ENCODE measurements at regions not wholly inside any gene's neighbourhood (a gene's known extent, or its start where the extent isn't known, plus 50 kb on each side); places are given as distances from the start of the nearest gene placed in this dataset.

GRCh38 chr6:19524366-19525186, 312.6 kb upstream of the ID4 start:
- H3K36me3 ChIP-seq (ENCODE audit: insufficient read depth), result no peaks in the 10 kb centered on the region
- no peak for DNase-seq (ENCODE audit: extremely low spot score)
- WGBS, result 45% methylated on average over 2 of the region's 2 CpGs
- no peak overlapping the region for H3K4me3 ChIP-seq (ENCODE audit: low read depth, low read length)
- H3K27ac ChIP-seq (ENCODE audit: low read depth), result no peak overlapping the region
- H3K4me1 ChIP-seq (ENCODE audit: insufficient read depth), result no peaks in the 10 kb centered on the region

GRCh38 chr6:19525673-19526072, 311.5 kb upstream of the ID4 start:
- no peaks in the 10 kb centered on the region for H3K36me3 ChIP-seq (ENCODE audit: insufficient read depth)
- no peaks in the 10 kb centered on the region for H3K4me1 ChIP-seq (ENCODE audit: insufficient read depth)
- no peak overlapping the region for H3K27ac ChIP-seq (ENCODE audit: low read depth)
- H3K4me3 ChIP-seq (ENCODE audit: low read depth, low read length), result no peak overlapping the region
- no peak for DNase-seq (ENCODE audit: extremely low spot score)
- WGBS, result 22% methylated on average over 3 of the region's 3 CpGs

GRCh38 chr6:19530188-19530587, 307.0 kb upstream of the ID4 start:
- DNase-seq (ENCODE audit: extremely low spot score), result no peak
- H3K36me3 ChIP-seq (ENCODE audit: insufficient read depth), result no peaks in the 10 kb centered on the region
- no peaks in the 10 kb centered on the region for H3K4me1 ChIP-seq (ENCODE audit: insufficient read depth)
- no peak overlapping the region for H3K4me3 ChIP-seq (ENCODE audit: low read depth, low read length)
- WGBS, result 96% methylated on average over 1 of the region's 1 CpG
- H3K27ac ChIP-seq (ENCODE audit: low read depth), result no peak overlapping the region

GRCh38 chr6:19535351-19535750, 301.8 kb upstream of the ID4 start:
- no peaks in the 10 kb centered on the region for H3K4me1 ChIP-seq (ENCODE audit: insufficient read depth)
- WGBS, result 51% methylated on average over 2 of the region's 2 CpGs
- no peak for DNase-seq (ENCODE audit: extremely low spot score)
- no peaks in the 10 kb centered on the region for H3K36me3 ChIP-seq (ENCODE audit: insufficient read depth)
- H3K27ac ChIP-seq (ENCODE audit: low read depth), result no peak overlapping the region
- H3K4me3 ChIP-seq (ENCODE audit: low read depth, low read length), result no peak overlapping the region

GRCh38 chr6:19536838-19537237, 300.3 kb upstream of the ID4 start:
- no peaks in the 10 kb centered on the region for H3K4me1 ChIP-seq (ENCODE audit: insufficient read depth)
- no peak for DNase-seq (ENCODE audit: extremely low spot score)
- H3K4me3 ChIP-seq (ENCODE audit: low read depth, low read length), result no peak overlapping the region
- H3K27ac ChIP-seq (ENCODE audit: low read depth), result no peak overlapping the region
- no peaks in the 10 kb centered on the region for H3K36me3 ChIP-seq (ENCODE audit: insufficient read depth)
- WGBS, result 91% methylated on average over 3 of the region's 3 CpGs

GRCh38 chr6:19538096-19538495, 299.1 kb upstream of the ID4 start:
- no peaks in the 10 kb centered on the region for H3K4me1 ChIP-seq (ENCODE audit: insufficient read depth)
- 68% methylated on average over 12 of the region's 12 CpGs for WGBS
- H3K27ac ChIP-seq (ENCODE audit: low read depth), result no peak overlapping the region
- DNase-seq (ENCODE audit: extremely low spot score), result peak; percentile 32
- H3K4me3 ChIP-seq (ENCODE audit: low read depth, low read length), result no peak overlapping the region
- H3K36me3 ChIP-seq (ENCODE audit: insufficient read depth), result no peaks in the 10 kb centered on the region

GRCh38 chr6:19547507-19547906, 289.7 kb upstream of the ID4 start:
- WGBS, result 93% methylated on average over 2 of the region's 2 CpGs
- no peak overlapping the region for H3K4me3 ChIP-seq (ENCODE audit: low read depth, low read length)
- DNase-seq (ENCODE audit: extremely low spot score), result no peak
- no peaks in the 10 kb centered on the region for H3K36me3 ChIP-seq (ENCODE audit: insufficient read depth)
- H3K27ac ChIP-seq (ENCODE audit: low read depth), result no peak overlapping the region
- H3K4me1 ChIP-seq (ENCODE audit: insufficient read depth), result no peaks in the 10 kb centered on the region

GRCh38 chr6:19549109-19549508, 288.1 kb upstream of the ID4 start:
- Histone ChIP-seq H3K4me1 (ENCODE audit: insufficient read depth) (no peaks in the 10 kb centered on the region), H3K36me3 (ENCODE audit: insufficient read depth) (no peaks in the 10 kb centered on the region), H3K4me3 (ENCODE audit: low read depth, low read length) (no peak overlapping the region), H3K27ac (ENCODE audit: low read depth) (no peak overlapping the region)
- no peak for DNase-seq (ENCODE audit: extremely low spot score)
- WGBS, result 95% methylated on average over 4 of the region's 4 CpGs

- Histone ChIP-seq H3K36me3 (ENCODE audit: insufficient read depth) (no peaks in the 10 kb centered on the region), H3K27ac (ENCODE audit: low read depth) (no peak overlapping the region), H3K4me1 (ENCODE audit: insufficient read depth) (no peaks in the 10 kb centered on the region), H3K4me3 (ENCODE audit: low read depth, low read length) (no peak overlapping the region)
- no peak for DNase-seq (ENCODE audit: extremely low spot score)
- 90% methylated on average over 2 of the region's 2 CpGs for WGBS
These were observed 286.8 kb upstream of the ID4 start for GRCh38 chr6:19550380-19550779.

- Histone ChIP-seq H3K36me3 (ENCODE audit: insufficient read depth) (no peaks in the 10 kb centered on the region), H3K4me3 (ENCODE audit: low read depth, low read length) (no peak overlapping the region), H3K4me1 (ENCODE audit: insufficient read depth) (no peaks in the 10 kb centered on the region), H3K27ac (ENCODE audit: low read depth) (no peak overlapping the region)
- no peak for DNase-seq (ENCODE audit: extremely low spot score)
- 89% methylated on average over 4 of the region's 4 CpGs for WGBS
These were observed 285.6 kb upstream of the ID4 start for GRCh38 chr6:19551611-19552010.

- 76% methylated on average over 3 of the region's 3 CpGs for WGBS
- Histone ChIP-seq H3K4me1 (ENCODE audit: insufficient read depth) (no peaks in the 10 kb centered on the region), H3K27ac (ENCODE audit: low read depth) (no peak overlapping the region), H3K4me3 (ENCODE audit: low read depth, low read length) (no peak overlapping the region), H3K36me3 (ENCODE audit: insufficient read depth) (no peaks in the 10 kb centered on the region)
- DNase-seq (ENCODE audit: extremely low spot score), result no peak
These were observed 285.1 kb upstream of the ID4 start for GRCh38 chr6:19552076-19552475.

- Histone ChIP-seq H3K4me1 (ENCODE audit: insufficient read depth) (no peaks in the 10 kb centered on the region), H3K4me3 (ENCODE audit: low read depth, low read length) (no peak overlapping the region), H3K36me3 (ENCODE audit: insufficient read depth) (no peaks in the 10 kb centered on the region), H3K27ac (ENCODE audit: low read depth) (no peak overlapping the region)
- WGBS, result 83% methylated on average over 2 of the region's 2 CpGs
- DNase-seq (ENCODE audit: extremely low spot score), result no peak
These were observed 284.6 kb upstream of the ID4 start for GRCh38 chr6:19552588-19552987.

- WGBS, result 57% methylated on average over 9 of the region's 9 CpGs
- H3K4me1 ChIP-seq (ENCODE audit: insufficient read depth), result no peaks in the 10 kb centered on the region
- H3K4me3 ChIP-seq (ENCODE audit: low read depth, low read length), result no peak overlapping the region
- H3K27ac ChIP-seq (ENCODE audit: low read depth), result no peak overlapping the region
- DNase-seq (ENCODE audit: extremely low spot score), result no peak
- no peaks in the 10 kb centered on the region for H3K36me3 ChIP-seq (ENCODE audit: insufficient read depth)
These were observed 282.6 kb upstream of the ID4 start for GRCh38 chr6:19554356-19555225.

GRCh38 chr6:19557191-19557590, 280.0 kb upstream of the ID4 start:
- H3K27ac ChIP-seq (ENCODE audit: low read depth), result no peak overlapping the region
- H3K36me3 ChIP-seq (ENCODE audit: insufficient read depth), result no peaks in the 10 kb centered on the region
- no peak overlapping the region for H3K4me3 ChIP-seq (ENCODE audit: low read depth, low read length)
- no peak for DNase-seq (ENCODE audit: extremely low spot score)
- 79% methylated on average over 3 of the region's 3 CpGs for WGBS
- H3K4me1 ChIP-seq (ENCODE audit: insufficient read depth), result no peaks in the 10 kb centered on the region
